Mucosa of descending colon (tissue), 3 donors: ENCODE measurements at regions not wholly inside any gene's neighbourhood (a gene's known extent, or its start where the extent isn't known, plus 50 kb on each side); places are given as distances from the start of the nearest gene placed in this dataset.

Source experiments
- ATAC-seq: fragments of 200-7000 bp; cut with Tn5 transposase; one replicate; pipeline ENCODE4 v1.9.1; 2020; ENCODE audit warnings: mild to moderate bottlenecking, moderate library complexity
- DNase-seq, 3 donors: peaks; one replicate each; pipeline ENCODE4 v3.0.0-alpha.2; 2020
- H3K36me3 ChIP-seq: fragments of 200-600 bp; one replicate; pipeline ENCODE4 v1.8.0; 2021; ENCODE audit warnings: low read depth, mild to moderate bottlenecking
- H3K4me1 ChIP-seq: fragments of 200-600 bp; one replicate; pipeline ENCODE4 v1.8.0; 2021; ENCODE audit warnings: low read depth, mild to moderate bottlenecking
- H3K4me3 ChIP-seq: fragments of 200-600 bp; one replicate; pipeline ENCODE4 v1.8.0; 2021; ENCODE audit warnings: mild to moderate bottlenecking
- H3K9me3 ChIP-seq: fragments of 200-600 bp; one replicate; pipeline ENCODE4 v1.8.0; 2021; ENCODE audit warnings: mild to moderate bottlenecking
- CTCF ChIP-seq: fragments of 200-600 bp; IDR thresholded peaks from one replicate; pipeline ENCODE4 v1.8.0; 2022; ENCODE audit warnings: antibody characterized with exemption, mild to moderate bottlenecking
- intact Hi-C, 2 donors: fragments of 100-400 bp; cut with DNase I in 1 of 2; cut with micrococcal nuclease in 1 of 2; formaldehyde crosslinking; loops; one replicate each; pipeline versions ENCODE4 v1.11.0 to v1.11.1; 2022; cut with DNase I, micrococcal nuclease
- donor health status: DM: no; HTN: no; CAD: no; lungs with moderate emphysema.
- donor health status: DM: no; HTN: no; CAD: no.
- donor health status: DM: no; HTN: yes; CAD: no.

- ATAC-seq (no peak), DNase-seq (no peak)
- no peak for TF ChIP-seq CTCF
- Histone ChIP-seq H3K36me3 (no peaks in the 10 kb centered on the region), H3K9me3 (no peaks in the 10 kb centered on the region), H3K4me3 (no peak overlapping the region), H3K4me1 (no peaks in the 10 kb centered on the region)
- intact Hi-C loops: no loop called here
Observed at GRCh38 chr2:128371648-128372345, 53.1 kb upstream of the HS6ST1 start.

GRCh38 chr2:128372621-128373341, 54.1 kb upstream of the HS6ST1 start:
- no peak overlapping the region for H3K4me3 ChIP-seq
- intact Hi-C loops: no loop called here
- DNase-seq: no peak
- no peaks in the 10 kb centered on the region for H3K36me3 ChIP-seq
- H3K4me1 ChIP-seq: no peaks in the 10 kb centered on the region
- no peak for TF ChIP-seq CTCF
- no peak for ATAC-seq
- no peaks in the 10 kb centered on the region for H3K9me3 ChIP-seq

GRCh38 chr2:128373451-128374000, 54.9 kb upstream of the HS6ST1 start:
- Histone ChIP-seq H3K36me3 (no peaks in the 10 kb centered on the region), H3K9me3 (no peaks in the 10 kb centered on the region), H3K4me1 (no peaks in the 10 kb centered on the region), H3K4me3 (no peak overlapping the region)
- DNase-seq (no peak), ATAC-seq (no peak)
- intact Hi-C loops: no loop called here
- no peak for TF ChIP-seq CTCF

GRCh38 chr2:128374001-128374710, 55.5 kb upstream of the HS6ST1 start:
- no peak for TF ChIP-seq CTCF
- H3K9me3 ChIP-seq: no peaks in the 10 kb centered on the region
- DNase-seq: peak in 1 of 3 donors; percentile 20
- ATAC-seq: peak; percentile 40
- H3K4me1 ChIP-seq: no peaks in the 10 kb centered on the region
- no peak overlapping the region for H3K4me3 ChIP-seq
- H3K36me3 ChIP-seq: no peaks in the 10 kb centered on the region
- intact Hi-C loops: no loop called here

GRCh38 chr2:128374711-128375413, 56.2 kb upstream of the HS6ST1 start:
- intact Hi-C loops: no loop called here

More at GRCh38 chr2:128374711-128375413, 56.2 kb upstream of the HS6ST1 start:
- Histone ChIP-seq H3K4me1 (no peaks in the 10 kb centered on the region), H3K36me3 (no peaks in the 10 kb centered on the region), H3K4me3 (no peak overlapping the region), H3K9me3 (no peaks in the 10 kb centered on the region)
- no peak for DNase-seq
- TF ChIP-seq CTCF: no peak
- ATAC-seq: no peak
